Tibial nerve (tissue), 3 donors: ENCODE measurements at regions not wholly inside any gene's neighbourhood (a gene's known extent, or its start where the extent isn't known, plus 50 kb on each side); places are given as distances from the start of the nearest gene placed in this dataset.

ENCODE experiments used
- POLR2A ChIP-seq, 2 donors: fragments of 450-650 bp; IDR thresholded peaks; one replicate each; pipeline ENCODE4 v1.6.1; 2017; ENCODE audit warnings: antibody characterized with exemption in 2 of 2, mild to moderate bottlenecking in 2 of 2, moderate library complexity in 2 of 2
- TF ChIP-seq, protein P1 (sequence below), 5 experiments: fragments of 200-600 bp in 3 of 5; fragments of 450-650 bp in 2 of 5; sonication (generic) in 3 of 5; IDR thresholded peaks; one replicate each; pipeline ENCODE4 v1.5.1; 2016 to 2019; ENCODE audit warnings: antibody characterized with exemption in 5 of 5, mild to moderate bottlenecking in 3 of 5, moderate library complexity in 2 of 5

DNA sequence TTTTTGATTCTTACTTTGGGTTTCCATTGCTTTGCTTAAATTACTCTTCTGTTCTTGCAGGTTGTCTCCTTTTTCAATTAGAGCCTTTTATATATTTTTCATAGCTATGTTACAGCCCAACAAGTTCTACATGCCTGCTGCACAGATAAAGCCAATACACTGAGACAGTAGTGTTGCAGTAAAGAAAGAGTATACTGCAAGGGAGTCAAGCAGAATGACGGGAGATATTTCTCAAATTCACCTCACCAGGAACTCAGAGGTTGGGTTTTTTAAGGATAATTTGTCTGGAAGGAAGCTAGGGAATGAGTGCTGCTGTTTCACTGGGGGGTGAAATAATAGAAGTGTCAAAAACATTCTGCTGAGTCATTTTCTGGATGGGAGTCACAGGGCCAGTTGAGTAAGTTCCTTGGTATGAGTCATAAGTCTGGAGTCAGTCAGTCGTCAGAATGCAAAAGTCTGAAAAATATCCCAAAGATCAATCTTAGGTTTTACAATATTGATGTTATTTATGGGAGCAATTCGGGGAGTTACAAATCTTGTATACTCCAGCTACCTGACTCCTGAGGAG is 193.0 kb upstream of the RGPD4 start:
- TF ChIP-seq, protein P1, sequence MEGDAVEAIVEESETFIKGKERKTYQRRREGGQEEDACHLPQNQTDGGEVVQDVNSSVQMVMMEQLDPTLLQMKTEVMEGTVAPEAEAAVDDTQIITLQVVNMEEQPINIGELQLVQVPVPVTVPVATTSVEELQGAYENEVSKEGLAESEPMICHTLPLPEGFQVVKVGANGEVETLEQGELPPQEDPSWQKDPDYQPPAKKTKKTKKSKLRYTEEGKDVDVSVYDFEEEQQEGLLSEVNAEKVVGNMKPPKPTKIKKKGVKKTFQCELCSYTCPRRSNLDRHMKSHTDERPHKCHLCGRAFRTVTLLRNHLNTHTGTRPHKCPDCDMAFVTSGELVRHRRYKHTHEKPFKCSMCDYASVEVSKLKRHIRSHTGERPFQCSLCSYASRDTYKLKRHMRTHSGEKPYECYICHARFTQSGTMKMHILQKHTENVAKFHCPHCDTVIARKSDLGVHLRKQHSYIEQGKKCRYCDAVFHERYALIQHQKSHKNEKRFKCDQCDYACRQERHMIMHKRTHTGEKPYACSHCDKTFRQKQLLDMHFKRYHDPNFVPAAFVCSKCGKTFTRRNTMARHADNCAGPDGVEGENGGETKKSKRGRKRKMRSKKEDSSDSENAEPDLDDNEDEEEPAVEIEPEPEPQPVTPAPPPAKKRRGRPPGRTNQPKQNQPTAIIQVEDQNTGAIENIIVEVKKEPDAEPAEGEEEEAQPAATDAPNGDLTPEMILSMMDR (IDR thresholded peaks at IDR 0.05): no peak
- no peak for TF ChIP-seq POLR2A (IDR thresholded peaks at IDR 0.05)
